Lower leg skin (tissue), 4 donors: ENCODE measurements at regions not wholly inside any gene's neighbourhood (a gene's known extent, or its start where the extent isn't known, plus 50 kb on each side); places are given as distances from the start of the nearest gene placed in this dataset.

Experiments
- DNase-seq, 2 donors: peaks; one replicate each; pipeline ENCODE4 v3.0.0-alpha.2; 2019; ENCODE audit warnings: low spot score in 2 of 2
- H3K4me3 ChIP-seq: fragments of 200-600 bp; sonication (generic); 2 replicates; pipeline ENCODE4 v1.5.1; 2017; ENCODE audit warnings: mild to moderate bottlenecking, low read depth; ENCODE audit not compliant: poor library complexity, severe bottlenecking
- CTCF ChIP-seq, 3 donors: fragments of 450-650 bp; IDR thresholded peaks; one replicate each; pipeline ENCODE4 v1.5.1; 2016; ENCODE audit warnings: antibody characterized with exemption in 3 of 3, mild to moderate bottlenecking in 3 of 3, moderate library complexity in 2 of 3
- POLR2A ChIP-seq, 2 donors: fragments of 450-650 bp; IDR thresholded peaks; one replicate each; pipeline ENCODE4 v1.6.1; 2016 to 2017; ENCODE audit warnings: antibody characterized with exemption in 2 of 2, mild to moderate bottlenecking in 1 of 2, moderate library complexity in 1 of 2
- WGBS, 2 donors: methylation state at CpG; one replicate each; pipeline ENCODE4 v1.1.5; 2018; 5-methylcytosine and 5-hydroxymethylcytosine counted together
- intact Hi-C: fragments of 100-400 bp; cut with DNase I; formaldehyde crosslinking; loops from one replicate; pipeline ENCODE4 v1.15.0; 2023; ENCODE audit warnings: low total_unique reads

DNA sequence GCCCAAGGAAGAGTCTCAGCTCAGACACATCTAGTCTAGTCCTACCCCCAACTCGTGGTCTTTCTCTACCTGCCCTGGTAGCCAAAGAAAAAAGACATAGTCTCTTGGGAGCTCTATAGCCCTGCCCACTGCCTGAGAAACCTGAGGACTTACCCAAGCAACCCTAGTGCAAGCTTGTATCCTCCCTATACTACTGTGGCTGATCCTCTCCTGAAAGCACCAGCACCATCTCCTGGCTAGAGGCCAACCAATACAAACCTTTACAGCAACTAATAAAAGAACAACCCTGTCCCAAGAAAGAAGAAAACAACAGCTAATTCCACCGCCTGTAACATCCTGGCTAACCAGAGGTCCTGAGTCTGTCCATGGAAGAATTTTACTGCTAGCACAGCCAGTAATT is 532.4 kb downstream of the SLITRK6 start:
- TF ChIP-seq POLR2A (IDR thresholded peaks at IDR 0.05) = no peak
- TF ChIP-seq CTCF (IDR thresholded peaks at IDR 0.05) = no peak
- no peak for DNase-seq
- H3K4me3 ChIP-seq = no peak overlapping the region
- intact Hi-C loops = no loop called here
- 67 to 90% methylated on average over 2 of the region's 2 CpGs for WGBS, 2 donors

DNA sequence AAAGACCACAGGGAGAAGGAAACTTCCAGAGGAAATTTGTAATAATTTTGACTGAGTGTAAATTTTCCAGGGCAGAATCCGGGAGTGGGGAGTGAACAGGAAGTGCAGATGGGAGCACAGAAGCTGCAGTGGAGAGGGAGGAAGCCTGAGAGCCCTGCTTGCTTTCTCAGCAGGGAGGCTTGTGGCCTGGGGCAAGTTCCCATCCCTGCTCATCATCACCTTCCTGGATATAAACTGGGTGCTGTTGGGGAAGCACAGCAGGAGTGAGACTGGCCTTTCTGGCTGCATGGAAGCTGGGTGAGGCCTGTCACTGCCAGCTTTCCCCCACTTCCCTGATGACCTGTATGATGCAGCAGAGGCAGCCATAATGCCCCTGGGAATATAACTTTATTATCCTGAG is 532.9 kb downstream of the SLITRK6 start:
- no peak for TF ChIP-seq CTCF (IDR thresholded peaks at IDR 0.05)
- no peak for TF ChIP-seq POLR2A (IDR thresholded peaks at IDR 0.05)
- intact Hi-C loops = no loop called here
- DNase-seq = no peak
- WGBS, 2 donors = 14 to 25% methylated on average over 1 of the region's 1 CpG
- H3K4me3 ChIP-seq = no peak overlapping the region

DNA sequence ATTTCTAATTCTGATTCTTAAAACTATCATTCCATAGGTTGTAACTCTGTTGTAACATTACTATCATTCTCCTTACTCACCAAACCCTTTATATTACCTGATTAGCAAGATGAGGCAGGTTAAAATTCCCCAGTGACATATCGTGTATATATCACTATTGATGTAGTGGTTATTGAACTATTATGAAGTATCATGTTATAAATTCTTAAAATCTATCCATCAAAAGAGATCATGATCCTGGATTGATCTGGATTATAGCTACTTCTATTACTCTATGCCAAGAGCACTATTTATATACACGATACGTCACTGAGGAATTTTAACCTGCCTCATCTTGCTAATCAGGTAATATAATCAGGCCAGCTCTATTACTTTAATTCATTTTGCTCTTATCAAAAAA is 533.9 kb downstream of the SLITRK6 start:
- WGBS, 2 donors = 58 to 68% methylated on average over 3 of the region's 3 CpGs
- intact Hi-C loops = no loop called here
- H3K4me3 ChIP-seq = no peak overlapping the region
- DNase-seq = no peak
- no peak for TF ChIP-seq CTCF (IDR thresholded peaks at IDR 0.05)
- TF ChIP-seq POLR2A (IDR thresholded peaks at IDR 0.05) = no peak

GRCh38 chr13:85262499-85262898 is 536.7 kb downstream of the SLITRK6 start:
- H3K4me3 ChIP-seq = no peak overlapping the region
- intact Hi-C loops = no loop called here
- 91 to 92% methylated on average over 2 of the region's 2 CpGs for WGBS, 2 donors

GRCh38 chr13:85261757-85262346 is 537.4 kb downstream of the SLITRK6 start:
- 32 to 54% methylated on average over 1 of the region's 1 CpG for WGBS, 2 donors
- TF ChIP-seq CTCF (IDR thresholded peaks at IDR 0.05) (no peak), POLR2A (IDR thresholded peaks at IDR 0.05) (no peak)
- H3K4me3 ChIP-seq = no peak overlapping the region
- no peak for DNase-seq
- intact Hi-C loops = no loop called here

More at GRCh38 chr13:85262499-85262898, 536.7 kb downstream of the SLITRK6 start:
- DNase-seq = no peak
- TF ChIP-seq POLR2A (IDR thresholded peaks at IDR 0.05) = no peak
- no peak for TF ChIP-seq CTCF (IDR thresholded peaks at IDR 0.05)

GRCh38 chr13:85260896-85261295 is 538.3 kb downstream of the SLITRK6 start:
- intact Hi-C loops = no loop called here
- no peak for DNase-seq
- WGBS, 2 donors = 92 to 100% methylated on average over 1 of the region's 1 CpG
- H3K4me3 ChIP-seq = no peak overlapping the region
- TF ChIP-seq POLR2A (IDR thresholded peaks at IDR 0.05) (no peak), CTCF (IDR thresholded peaks at IDR 0.05) (no peak)
